Body of pancreas (tissue), 4 donors: ENCODE measurements at regions not wholly inside any gene's neighbourhood (a gene's known extent, or its start where the extent isn't known, plus 50 kb on each side); places are given as distances from the start of the nearest gene placed in this dataset.

ENCODE experiments used
- ATAC-seq: fragments of 150-250 bp; one replicate; pipeline ENCODE4 v1.9.1; 2016
- DNase-seq, 4 donors: peaks; one replicate each; pipeline ENCODE4 v3.0.0-alpha.2; 2019
- H3K27ac ChIP-seq, 4 donors: fragments of 200-600 bp; sonication (generic); 1 replicate in 3 of 4; 2 replicates in 1 of 4; pipeline versions ENCODE4 v1.5.1 to v1.6.1; 2016 to 2019; ENCODE audit warnings: mild to moderate bottlenecking in 1 of 4, mixed read lengths in 1 of 4, moderate library complexity in 1 of 4
- H3K27me3 ChIP-seq, 2 donors: fragments of 200-600 bp; sonication (generic); one replicate each; pipeline ENCODE4 v1.6.0; 2016; ENCODE audit warnings: mild to moderate bottlenecking in 1 of 2
- H3K36me3 ChIP-seq, 2 donors: fragments of 200-600 bp; sonication (generic); replicated peaks in 1 of 2; 2 replicates each; pipeline ENCODE4 v1.5.1; 2016; ENCODE audit warnings: low read depth in 2 of 2; ENCODE audit not compliant: insufficient read depth in 1 of 2
- H3K4me1 ChIP-seq: fragments of 200-600 bp; sonication (generic); one replicate; pipeline ENCODE4 v1.6.0; 2016
- H3K4me3 ChIP-seq, 2 donors: fragments of 200-600 bp; sonication (generic); 1 replicate in 1 of 2; 2 replicates in 1 of 2; pipeline ENCODE4 v1.5.1; 2016 to 2019
- H3K9me3 ChIP-seq, 3 donors: fragments of 200-600 bp; sonication (generic); 1 replicate in 2 of 3; 2 replicates in 1 of 3; pipeline ENCODE4 v1.5.1; 2016
- POLR2A ChIP-seq, 3 donors: fragments of 450-650 bp; IDR thresholded peaks; one replicate each; pipeline ENCODE4 v1.6.1; 2016; ENCODE audit warnings: antibody characterized with exemption in 3 of 3, mild to moderate bottlenecking in 2 of 3
- WGBS, 2 donors: methylation state at CpG; one replicate each; pipeline ENCODE4 v1.1.5; 2017; 5-methylcytosine and 5-hydroxymethylcytosine counted together
- intact Hi-C: fragments of 100-400 bp; cut with DNase I; formaldehyde crosslinking; loops from one replicate; pipeline ENCODE4 v1.15.1; 2023
- TF ChIP-seq, protein P1 (sequence below), 7 experiments: fragments of 450-650 bp in 4 of 7; fragments of 200-600 bp in 3 of 7; sonication (generic) in 3 of 7; IDR thresholded peaks; one replicate each; pipeline ENCODE4 v1.5.1; 2016 to 2019; ENCODE audit warnings: antibody characterized with exemption in 7 of 7

DNA sequence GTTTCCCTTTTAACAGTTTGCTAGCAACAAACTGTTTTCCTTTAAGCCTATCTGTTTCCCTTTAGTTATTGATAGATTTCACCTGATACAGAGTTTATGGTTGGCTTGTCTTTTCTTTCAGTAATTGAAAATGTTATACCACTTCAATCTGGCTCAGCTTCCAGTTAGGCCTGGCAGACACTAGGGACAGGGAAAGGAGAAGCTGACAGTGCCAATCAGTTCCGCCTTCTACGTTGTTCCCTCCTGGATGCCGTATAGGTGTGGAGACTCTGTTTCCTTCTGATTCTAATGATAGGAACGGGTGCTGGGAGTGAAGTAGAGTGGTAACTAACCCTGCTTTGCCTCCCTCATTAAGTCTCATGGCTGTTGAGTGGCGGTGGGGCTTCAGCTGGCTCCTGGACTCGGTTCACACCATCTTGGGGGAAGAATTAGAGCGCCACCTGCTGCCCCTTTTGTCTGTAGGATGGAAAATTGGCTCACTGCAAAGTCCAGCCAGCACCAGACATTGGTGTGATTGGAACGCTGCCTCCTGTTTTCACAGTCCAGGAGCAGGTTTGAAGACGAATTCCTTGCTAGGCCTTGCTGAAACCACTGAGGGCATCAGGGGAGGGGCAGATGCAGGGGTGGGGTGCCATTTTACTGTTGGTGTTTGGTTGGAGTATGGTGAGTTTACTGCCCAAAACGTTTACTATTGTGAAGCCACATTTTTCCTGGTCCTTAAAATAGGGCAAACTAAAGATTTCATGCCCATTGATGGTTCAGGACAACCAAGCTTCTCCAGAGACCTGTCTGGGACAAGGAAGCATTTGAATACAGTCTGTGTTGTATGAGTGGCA, 1729.5 kb downstream of the GRIK2 start:
- ATAC-seq: no peak

GRCh38 chr6:103119056-103119455, 1725.5 kb downstream of the GRIK2 start:
- Histone ChIP-seq H3K27me3 (no peaks in the 10 kb centered on the region), H3K9me3 (no peaks in the 10 kb centered on the region), H3K4me3 (no peak overlapping the region), H3K4me1 (no peaks in the 10 kb centered on the region), H3K27ac (no peak overlapping the region), H3K36me3 (no peaks in the 10 kb centered on the region)
- no peak for DNase-seq
- TF ChIP-seq, protein P1, sequence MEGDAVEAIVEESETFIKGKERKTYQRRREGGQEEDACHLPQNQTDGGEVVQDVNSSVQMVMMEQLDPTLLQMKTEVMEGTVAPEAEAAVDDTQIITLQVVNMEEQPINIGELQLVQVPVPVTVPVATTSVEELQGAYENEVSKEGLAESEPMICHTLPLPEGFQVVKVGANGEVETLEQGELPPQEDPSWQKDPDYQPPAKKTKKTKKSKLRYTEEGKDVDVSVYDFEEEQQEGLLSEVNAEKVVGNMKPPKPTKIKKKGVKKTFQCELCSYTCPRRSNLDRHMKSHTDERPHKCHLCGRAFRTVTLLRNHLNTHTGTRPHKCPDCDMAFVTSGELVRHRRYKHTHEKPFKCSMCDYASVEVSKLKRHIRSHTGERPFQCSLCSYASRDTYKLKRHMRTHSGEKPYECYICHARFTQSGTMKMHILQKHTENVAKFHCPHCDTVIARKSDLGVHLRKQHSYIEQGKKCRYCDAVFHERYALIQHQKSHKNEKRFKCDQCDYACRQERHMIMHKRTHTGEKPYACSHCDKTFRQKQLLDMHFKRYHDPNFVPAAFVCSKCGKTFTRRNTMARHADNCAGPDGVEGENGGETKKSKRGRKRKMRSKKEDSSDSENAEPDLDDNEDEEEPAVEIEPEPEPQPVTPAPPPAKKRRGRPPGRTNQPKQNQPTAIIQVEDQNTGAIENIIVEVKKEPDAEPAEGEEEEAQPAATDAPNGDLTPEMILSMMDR (IDR thresholded peaks at IDR 0.05): no peak
- no peak for TF ChIP-seq POLR2A (IDR thresholded peaks at IDR 0.05)
- ATAC-seq: no peak
- intact Hi-C loops: no loop called here
- 79 to 84% methylated on average over 3 of the region's 3 CpGs for WGBS, 2 donors

More for the DNA sequence above, 1729.5 kb downstream of the GRIK2 start:
- DNase-seq: peak; percentile 40 to 68 (median 48)
- Histone ChIP-seq H3K9me3 (no peaks in the 10 kb centered on the region), H3K4me3 (no peak overlapping the region), H3K4me1 (no peaks in the 10 kb centered on the region), H3K27ac (no peak overlapping the region), H3K27me3 (no peaks in the 10 kb centered on the region), H3K36me3 (no peaks in the 10 kb centered on the region)
- 27 to 29% methylated on average over 9 to 10 of the region's 10 CpGs for WGBS, 2 donors
- intact Hi-C loops: no loop called here
- TF ChIP-seq POLR2A (IDR thresholded peaks at IDR 0.05): no peak
- TF ChIP-seq, protein P1 (IDR thresholded peaks at IDR 0.05): peak in 3 of 7 experiments; percentile 26 to 46 (median 28)

DNA sequence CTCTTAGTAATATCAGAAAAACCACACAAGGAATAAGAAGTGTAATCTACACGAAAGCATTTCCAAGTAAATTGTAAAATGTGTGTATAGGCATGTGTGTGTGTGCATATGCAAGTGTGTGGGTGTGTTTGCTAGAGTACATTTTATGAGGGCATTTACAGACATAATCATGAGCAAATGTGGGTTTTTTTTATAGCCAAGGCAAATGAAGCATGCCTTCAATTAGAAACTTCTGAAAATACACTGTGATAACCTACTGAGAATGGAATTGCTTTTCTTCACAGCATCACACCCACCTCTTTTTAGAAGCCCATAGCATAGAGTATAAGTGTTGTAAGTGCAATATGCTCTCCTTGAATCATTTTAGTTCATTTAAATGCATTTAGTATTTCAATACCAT, 1721.1 kb downstream of the GRIK2 start:
- H3K4me1 ChIP-seq: no peaks in the 10 kb centered on the region
- intact Hi-C loops: no loop called here
- H3K27me3 ChIP-seq: no peaks in the 10 kb centered on the region
- no peak for DNase-seq
- WGBS, 2 donors: 49 to 54% methylated on average over 1 of the region's 1 CpG
- H3K4me3 ChIP-seq: no peak overlapping the region
- TF ChIP-seq POLR2A (IDR thresholded peaks at IDR 0.05): no peak
- H3K9me3 ChIP-seq: no peaks in the 10 kb centered on the region
- H3K36me3 ChIP-seq: no peaks in the 10 kb centered on the region
- ATAC-seq: no peak
- no peak overlapping the region for H3K27ac ChIP-seq

DNA sequence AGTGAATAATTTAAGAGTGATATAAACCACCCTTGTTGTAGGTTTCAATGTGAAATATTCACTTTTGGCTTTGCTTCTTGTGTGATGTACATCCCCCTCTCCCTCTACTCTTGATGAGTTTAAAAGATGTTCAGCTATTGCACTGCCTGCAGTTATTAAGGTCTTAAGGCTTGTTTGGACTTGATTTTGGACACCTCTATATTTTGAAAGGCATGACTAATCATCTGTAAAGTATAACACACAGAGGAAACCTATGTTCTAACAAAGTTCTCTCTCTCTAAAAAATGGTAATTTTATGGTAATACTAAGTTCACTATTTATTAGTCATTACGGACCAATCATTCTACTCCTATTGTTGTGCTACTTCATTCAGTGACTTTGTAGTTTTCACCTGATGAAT, 1719.9 kb downstream of the GRIK2 start:
- TF ChIP-seq, protein P1 (IDR thresholded peaks at IDR 0.05): no peak
- no peak for TF ChIP-seq POLR2A (IDR thresholded peaks at IDR 0.05)
- Histone ChIP-seq H3K4me3 (no peak overlapping the region), H3K27ac (no peak overlapping the region), H3K9me3 (no peaks in the 10 kb centered on the region), H3K4me1 (no peaks in the 10 kb centered on the region), H3K36me3 (no peaks in the 10 kb centered on the region), H3K27me3 (no peaks in the 10 kb centered on the region)
- intact Hi-C loops: no loop called here
- ATAC-seq: no peak
- 64 to 80% methylated on average over 1 of the region's 1 CpG for WGBS, 2 donors
- DNase-seq: no peak

- intact Hi-C loops: no loop called here
- Histone ChIP-seq H3K27ac (no peak overlapping the region), H3K9me3 (no peaks in the 10 kb centered on the region), H3K4me3 (no peak overlapping the region), H3K27me3 (no peaks in the 10 kb centered on the region), H3K36me3 (no peaks in the 10 kb centered on the region), H3K4me1 (no peaks in the 10 kb centered on the region)
- DNase-seq (no peak), ATAC-seq (no peak)
- TF ChIP-seq POLR2A (IDR thresholded peaks at IDR 0.05): no peak
- TF ChIP-seq, protein P1 (IDR thresholded peaks at IDR 0.05): no peak
Measured at GRCh38 chr6:103107985-103108384, 1714.5 kb downstream of the GRIK2 start.
